Hematopoietic multipotent progenitor cell treated with erythropoietin and hydrocortisone succinate and interleukin-3 and kit ligand, for 17 days (in vitro differentiated cells): ENCODE measurements at regions not wholly inside any gene's neighbourhood (a gene's known extent, or its start where the extent isn't known, plus 50 kb on each side); places are given as distances from the start of the nearest gene placed in this dataset.
"Not testable (repeated sequence)": the region's sequence is repeated elsewhere in the genome, so short reads cannot be mapped to it uniquely, and the experiment has no call there.

Source experiments
- DNase-seq: peaks from one replicate; pipeline ENCODE4 v3.0.0-alpha.2; 2015; ENCODE audit warnings: low spot score

DNA sequence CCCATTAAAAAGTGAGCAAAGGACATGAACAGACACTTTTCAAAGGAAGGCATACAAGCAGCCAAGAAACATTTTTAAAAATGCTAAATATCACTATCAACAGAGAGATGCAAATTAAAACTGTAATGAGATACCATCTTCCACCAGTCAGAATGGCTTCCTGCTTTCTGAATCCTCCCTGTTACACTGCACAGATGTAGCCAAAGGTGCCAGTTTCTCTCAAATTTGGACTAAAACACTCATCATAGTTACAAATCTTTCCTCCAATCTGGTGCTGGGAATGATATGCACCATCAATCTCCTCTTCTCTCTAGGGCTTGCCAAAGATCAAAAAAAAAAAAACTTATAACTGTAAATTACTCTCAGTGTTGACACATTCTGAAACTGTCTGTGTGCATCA is 311.8 kb upstream of the CLEC14A start:
- no peak for DNase-seq

GRCh38 chr14:38561657-38562056 is 305.8 kb upstream of the CLEC14A start:
- DNase-seq, result no peak

DNA sequence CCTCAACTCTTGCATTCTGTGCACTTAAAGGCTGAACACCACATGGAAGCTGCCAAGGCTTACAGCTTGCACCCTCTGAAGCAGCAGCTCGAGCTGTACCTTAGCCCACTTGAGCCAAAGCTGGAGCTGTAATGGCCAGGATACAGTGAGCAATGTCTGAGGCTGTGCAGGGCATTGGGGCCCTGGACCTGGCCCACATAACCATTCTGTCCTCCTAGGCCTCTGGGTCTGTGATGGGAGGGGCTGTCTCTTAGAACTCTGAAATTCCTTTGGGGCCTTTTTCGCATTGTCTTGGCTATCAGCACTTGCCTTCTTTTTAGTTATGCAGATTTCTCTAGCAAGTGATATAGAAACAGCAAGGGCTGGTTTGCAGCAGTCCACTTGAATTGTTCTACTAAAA is 303.8 kb upstream of the CLEC14A start:
- DNase-seq, result no peak

DNA sequence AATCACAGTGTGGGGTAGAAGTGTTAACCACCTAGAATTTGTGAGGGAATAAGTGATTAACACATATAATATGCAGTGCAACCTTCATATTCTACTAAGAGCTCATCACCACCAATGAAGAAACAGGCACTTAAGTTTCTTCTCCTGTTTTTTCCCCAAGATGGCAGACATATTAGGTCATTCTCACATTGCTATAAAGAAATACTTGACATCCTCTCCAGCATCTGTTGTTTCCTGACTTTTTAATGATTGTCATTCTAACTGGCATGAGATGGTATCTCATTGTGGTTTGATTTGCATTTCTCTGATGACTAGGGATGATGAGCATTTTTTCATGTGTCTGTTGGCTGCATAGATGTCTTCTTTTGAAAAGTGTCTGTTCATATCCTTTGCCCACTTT is 301.5 kb upstream of the CLEC14A start:
- DNase-seq, result not testable (repeated sequence)

DNA sequence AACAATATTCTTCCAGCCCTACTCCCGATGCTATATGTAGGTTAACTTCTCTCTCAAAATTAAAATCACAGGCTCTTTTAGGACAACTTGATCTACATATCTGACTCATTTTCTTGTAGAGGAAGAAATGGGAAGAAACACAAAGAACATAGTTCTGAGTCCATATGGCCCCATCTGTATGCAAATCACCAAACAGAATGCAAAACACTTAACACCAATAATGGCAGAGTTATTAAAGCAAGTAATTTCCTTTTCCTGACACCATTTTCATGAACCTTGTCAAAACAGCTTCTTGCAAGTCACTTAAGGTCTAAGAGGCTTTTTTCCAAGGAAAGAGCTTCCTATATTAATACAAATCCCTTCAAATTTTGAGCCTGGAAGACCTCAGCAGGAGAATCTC is 300.4 kb upstream of the CLEC14A start:
- DNase-seq, result no peak

GRCh38 chr14:38554026-38554425 is 298.1 kb upstream of the CLEC14A start:
- no peak for DNase-seq

GRCh38 chr14:38553586-38553985 is 297.7 kb upstream of the CLEC14A start:
- no peak for DNase-seq

DNA sequence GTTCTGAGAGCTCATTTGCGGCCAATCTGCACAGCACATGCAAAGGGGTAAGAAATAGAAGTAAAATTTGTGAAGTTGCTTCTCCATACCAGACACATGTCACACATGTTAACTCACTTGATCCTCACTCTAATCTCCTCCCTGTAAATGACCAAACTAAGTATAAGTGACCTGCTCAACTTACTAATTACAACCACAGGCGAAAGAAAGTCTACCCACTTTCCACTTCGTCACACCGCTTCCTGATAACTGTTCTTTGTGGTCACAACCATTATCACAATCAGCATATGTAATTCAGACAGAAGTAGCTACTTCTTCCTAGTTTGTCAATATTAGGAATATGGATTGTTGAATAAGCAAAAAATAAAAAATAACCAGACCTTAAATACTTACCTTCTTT is 293.7 kb upstream of the CLEC14A start:
- DNase-seq, result no peak

- DNase-seq, result no peak
Observed at GRCh38 chr14:38547961-38548490, 292.1 kb upstream of the CLEC14A start.

DNA sequence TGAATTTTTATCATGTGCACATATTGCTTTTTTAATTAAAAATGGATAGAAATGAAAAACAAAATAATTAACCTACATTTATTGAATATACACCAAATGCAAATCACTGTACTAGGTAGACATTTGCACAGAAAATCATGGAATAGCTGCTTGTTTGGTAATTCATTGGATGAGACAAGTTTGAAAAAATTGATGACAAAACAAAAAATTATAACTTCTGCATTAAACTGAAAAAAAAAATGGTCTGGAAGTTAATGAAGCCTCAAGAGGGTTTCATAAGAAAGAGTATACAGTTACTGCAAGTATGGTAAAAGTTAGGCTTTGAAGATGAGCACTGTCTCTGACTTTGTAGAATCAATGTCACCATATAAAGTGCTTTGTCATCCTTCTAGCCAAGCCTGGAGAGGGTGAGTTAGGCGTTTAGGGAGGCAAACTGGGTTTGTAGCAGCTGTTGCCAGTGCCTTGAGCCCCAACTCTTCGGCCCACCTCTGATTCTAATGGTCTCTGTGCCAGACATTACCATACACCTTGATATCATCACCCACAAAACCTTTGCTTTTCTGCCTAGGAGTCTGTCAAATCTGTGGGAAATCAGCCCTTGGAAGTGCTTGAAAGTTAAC is 291.1 kb upstream of the CLEC14A start:
- no peak for DNase-seq

- no peak for DNase-seq
Observed at GRCh38 chr14:38544776-38545175, 288.9 kb upstream of the CLEC14A start.

- not testable (repeated sequence) for DNase-seq
Observed at GRCh38 chr14:38543851-38544250, 288.0 kb upstream of the CLEC14A start.

- DNase-seq, result not testable (repeated sequence)
Observed at GRCh38 chr14:38538053-38538452, 282.2 kb upstream of the CLEC14A start.

DNA sequence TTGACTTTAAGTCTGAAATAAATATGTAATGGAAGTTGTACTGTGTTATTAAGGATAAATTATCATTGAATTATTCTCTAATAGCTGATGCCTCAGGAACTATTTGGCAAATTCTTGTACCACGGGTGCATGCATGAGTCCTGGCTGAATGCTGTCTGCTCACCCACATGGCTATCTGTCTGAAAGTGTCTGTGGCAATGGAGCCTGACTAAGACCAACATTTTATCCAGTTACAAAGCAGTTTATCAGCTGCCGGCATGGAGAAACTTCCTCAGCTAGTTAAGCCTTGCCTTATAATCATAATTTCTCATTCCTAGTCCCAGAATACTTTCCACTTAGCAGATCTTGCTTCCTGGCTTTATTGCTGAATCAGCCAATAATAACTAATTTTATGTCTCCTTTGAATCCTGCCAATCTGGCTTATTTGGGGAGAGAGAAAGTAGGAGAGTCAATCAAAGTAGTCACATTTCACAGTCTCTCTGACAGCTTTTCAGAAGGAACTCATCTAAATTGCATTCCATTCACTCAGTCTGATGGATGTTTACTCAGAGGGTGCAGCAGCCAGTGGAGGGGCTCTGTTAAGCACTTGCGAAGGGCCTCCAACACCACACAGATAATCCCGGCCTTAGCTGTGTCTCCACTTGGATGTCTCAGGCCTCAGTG is 280.6 kb upstream of the CLEC14A start:
- DNase-seq, result no peak

DNA sequence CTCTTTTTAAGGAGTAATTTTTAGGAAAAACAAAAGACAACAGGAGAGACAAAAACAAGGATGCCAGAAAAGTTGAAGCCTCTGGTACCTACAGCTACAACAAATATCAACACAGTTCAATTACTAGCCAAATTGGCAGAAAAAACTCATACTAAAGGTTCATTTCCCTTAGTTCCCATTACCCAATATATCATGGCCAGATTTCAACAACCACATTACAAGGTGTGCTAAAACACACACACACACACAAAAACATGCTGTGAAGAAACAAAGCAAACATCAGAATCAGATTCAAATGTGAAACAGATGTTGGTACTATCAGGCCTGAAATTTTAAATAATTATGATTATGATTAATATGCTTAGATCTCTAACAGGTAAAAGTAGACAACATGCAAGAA is 272.7 kb upstream of the CLEC14A start:
- no peak for DNase-seq

GRCh38 chr14:38527502-38527878 is 271.6 kb upstream of the CLEC14A start:
- no peak for DNase-seq

- DNase-seq, result no peak
Observed at GRCh38 chr14:38526826-38527501, 271.1 kb upstream of the CLEC14A start.

- DNase-seq, result no peak
Observed at GRCh38 chr14:38524636-38525509, 269.0 kb upstream of the CLEC14A start.

GRCh38 chr14:38522724-38523123 is 266.8 kb upstream of the CLEC14A start:
- DNase-seq, result no peak

- no peak for DNase-seq
Observed at GRCh38 chr14:38521591-38521990, 265.7 kb upstream of the CLEC14A start.

DNA sequence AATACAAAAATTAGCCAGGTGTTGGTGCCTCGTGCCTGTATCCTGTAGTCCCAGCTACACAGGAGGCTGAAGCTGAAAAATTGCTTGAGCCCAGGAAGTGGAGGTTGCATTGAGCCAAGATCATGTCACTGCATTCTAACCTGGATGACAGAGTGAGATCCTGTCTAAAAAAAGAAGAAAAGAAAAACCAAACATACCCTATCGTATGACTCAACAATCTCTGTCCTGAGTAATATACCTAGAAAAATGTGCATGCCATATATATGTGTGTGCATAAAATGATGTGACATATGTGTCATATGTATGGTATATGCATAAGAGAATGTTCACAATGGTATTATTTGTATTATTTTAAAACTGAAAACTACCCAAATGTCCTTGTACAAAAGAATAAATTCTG is 261.5 kb upstream of the CLEC14A start:
- no peak for DNase-seq

DNA sequence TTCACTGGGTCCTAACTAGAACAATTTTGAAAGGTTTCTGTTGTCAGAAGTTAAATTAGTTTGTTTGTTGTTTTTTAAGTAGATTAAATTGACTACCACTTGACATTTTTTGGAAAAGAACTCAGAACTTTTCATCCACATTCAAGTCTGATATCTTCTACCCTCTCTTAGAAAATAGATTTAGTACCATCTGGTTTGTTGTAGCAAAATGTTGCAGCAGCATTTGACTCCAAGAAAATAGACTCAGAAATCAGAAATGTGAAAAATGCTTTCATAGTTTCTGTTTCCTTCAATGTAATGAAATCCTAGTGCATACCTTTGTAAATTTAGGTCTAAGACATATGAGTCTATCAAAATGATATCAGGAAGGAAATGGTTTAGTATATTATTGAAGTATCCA is 256.3 kb upstream of the CLEC14A start:
- no peak for DNase-seq
